HepG2 (cell line): ENCODE measurements at regions not wholly inside any gene's neighbourhood (a gene's known extent, or its start where the extent isn't known, plus 50 kb on each side); places are given as distances from the start of the nearest gene placed in this dataset.

Experiments
- ATAC-seq: fragments of 200-7000 bp; cut with Tn5 transposase; 3 replicates; pipeline ENCODE4 v1.9.1; 2020; ENCODE audit warnings: mild to moderate bottlenecking, moderate library complexity
- BruUV-seq: library from RNA; stranded (reverse); fragments of 400-500 nt; replicated peaks from 2 replicates; lab custom pipeline; 2021; lab: Mats Ljungman, UMichigan
- CTCF ChIA-PET: fragments of 300-600 bp; formaldehyde crosslinking; extraction: SDS; loops from one replicate; lab custom pipeline; 2021; ENCODE audit warnings: low total read pairs, inconsistent platforms, low intra/inter-chr PET ratio; lab: Yijun Ruan, JAX
- POLR2A ChIA-PET: fragments of 350-600 bp; sonication (Branson Sonifier 250); formaldehyde crosslinking; loops from one replicate; lab custom pipeline; 2020; ENCODE audit warnings: antibody characterized with exemption, inconsistent platforms; lab: Yijun Ruan, JAX
- DNase-seq: peaks from one replicate; pipeline ENCODE4 v3.0.0-alpha.2; 2015; ENCODE audit warnings: low spot score
- FAIRE-seq: peaks from 3 replicates; lab custom pipeline; 2011; peaks lifted over from hg19 to GRCh38; lab: Jason Lieb, UNC
- H2AFZ ChIP-seq: one replicate; pipeline ENCODE4 v1.6.1; 2011; ENCODE audit warnings: low read length, inconsistent platforms
- H3K27ac ChIP-seq: fragments of 300-600 bp; 3 replicates; pipeline ENCODE4 v1.8.0; 2011; ENCODE audit warnings: mixed run types, mild to moderate bottlenecking, mixed read lengths, low read length, inconsistent platforms; ENCODE audit not compliant: insufficient read depth; ENCODE audit errors: extremely low read length
- H3K27me3 ChIP-seq, 2 experiments: fragments of 200-600 bp in 1 of 2; 2 replicates in 1 of 2; 3 replicates in 1 of 2; pipeline versions ENCODE4 v1.6.0 to v1.8.0; 2011; ENCODE audit warnings: low read length in 2 of 2, mild to moderate bottlenecking in 2 of 2, moderate library complexity in 2 of 2, inconsistent platforms in 1 of 2; ENCODE audit not compliant: insufficient read depth in 2 of 2, control insufficient read depth in 1 of 2
- H3K36me3 ChIP-seq, 2 experiments: fragments of 200-600 bp in 1 of 2; replicated peaks in 1 of 2; 2 replicates in 1 of 2; 3 replicates in 1 of 2; pipeline versions ENCODE4 v1.5.1 to v1.8.0; 2011; ENCODE audit warnings: low read length in 2 of 2, inconsistent platforms in 1 of 2; ENCODE audit not compliant: insufficient read depth in 2 of 2, control insufficient read depth in 1 of 2
- H3K4me1 ChIP-seq: 2 replicates; pipeline ENCODE4 v1.5.1; 2012; ENCODE audit warnings: low read length, inconsistent platforms; ENCODE audit not compliant: insufficient read depth
- H3K4me2 ChIP-seq: 2 replicates; pipeline ENCODE4 v1.6.0; 2011; ENCODE audit warnings: low read depth, low read length, inconsistent platforms
- H3K4me3 ChIP-seq, 3 experiments: fragments of 200-600 bp in 1 of 3; sonication (generic), shearing (Covaris generic) in 1 of 3; replicated peaks in 1 of 3; 2 replicates each; pipeline ENCODE4 v1.5.1; 2011 to 2016; ENCODE audit warnings: low read length in 3 of 3, inconsistent platforms in 2 of 3, low read depth in 2 of 3, mild to moderate bottlenecking in 2 of 3, control low read depth in 1 of 3, mixed read lengths in 1 of 3; ENCODE audit not compliant: insufficient read depth in 1 of 3
- H3K79me2 ChIP-seq: one replicate; pipeline ENCODE4 v1.6.1; 2011; ENCODE audit warnings: low read length, inconsistent platforms; ENCODE audit not compliant: insufficient read depth
- H3K9ac ChIP-seq: 2 replicates; pipeline ENCODE4 v1.6.0; 2011; ENCODE audit warnings: mild to moderate bottlenecking, low read depth, low read length, inconsistent platforms; ENCODE audit not compliant: insufficient read depth
- H3K9me3 ChIP-seq: 2 replicates; pipeline ENCODE4 v1.5.1; 2012; ENCODE audit warnings: mild to moderate bottlenecking, low read length
- H4K20me1 ChIP-seq: 2 replicates; pipeline ENCODE4 v1.6.0; 2011; ENCODE audit warnings: inconsistent platforms, mild to moderate bottlenecking, low read length, moderate library complexity; ENCODE audit not compliant: insufficient read depth
- HNF4A ChIP-seq: sonication (generic); formaldehyde crosslinking; IDR thresholded peaks from 2 replicates; pipeline ENCODE4 v1.4.0; 2020; ENCODE audit warnings: missing genetic modification reagents
- HNRNPK ChIP-seq: fragments of 200-400 bp; formaldehyde crosslinking; IDR thresholded peaks from 2 replicates; pipeline ENCODE4 v1.6.1; 2018; ENCODE audit warnings: low read length, low read depth, moderate library complexity, mild to moderate bottlenecking; ENCODE audit not compliant: poor library complexity, severe bottlenecking
- HNRNPLL ChIP-seq: fragments of 200-400 bp; formaldehyde crosslinking; IDR thresholded peaks from 2 replicates; pipeline ENCODE4 v1.6.1; 2017; ENCODE audit warnings: mild to moderate bottlenecking, low read depth, low read length; ENCODE audit not compliant: poor library complexity, severe bottlenecking
- PRDM4 ChIP-seq: sonication (generic); formaldehyde crosslinking; IDR thresholded peaks from 2 replicates; pipeline ENCODE4 v1.9.0; 2021; ENCODE audit warnings: missing genetic modification reagents, borderline replicate concordance
- SKIL ChIP-seq: sonication (generic); formaldehyde crosslinking; IDR thresholded peaks from 2 replicates; pipeline ENCODE4 v1.8.0; 2022; ENCODE audit warnings: missing genetic modification reagents, mild to moderate bottlenecking, moderate library complexity, borderline replicate concordance
- ZHX2 ChIP-seq, 2 experiments: sonication (generic) in 1 of 2; formaldehyde crosslinking in 1 of 2; IDR thresholded peaks; 2 replicates each; pipeline versions ENCODE4 v1.6.1 to v1.9.0; 2014 to 2022; ENCODE audit warnings: antibody characterized with exemption in 1 of 2, borderline replicate concordance in 1 of 2, inconsistent platforms in 1 of 2, low read depth in 1 of 2, missing genetic modification reagents in 1 of 2
- ZNF124 ChIP-seq: sonication (generic); formaldehyde crosslinking; IDR thresholded peaks from 2 replicates; pipeline ENCODE4 v1.4.0; 2020; ENCODE audit warnings: missing genetic modification reagents
- in situ Hi-C: cut with HindIII; loops from 2 replicates; pipeline ENCODE4 v1.10.0; 2017; ENCODE audit warnings: low pct_unique_long_range_greater_than_20kb; ENCODE audit not compliant: extremely low pct_ligation_motif_present
- intact Hi-C: fragments of 100-400 bp; cut with micrococcal nuclease; formaldehyde crosslinking; loops from one replicate; pipeline ENCODE4 v1.10.0; 2022; ENCODE audit not compliant: unreplicated experiment

- Histone ChIP-seq H3K4me2 (no peak overlapping the region), H3K9ac (no peak overlapping the region), H3K4me1 (no peaks in the 10 kb centered on the region), H3K27me3 (no peaks in the 10 kb centered on the region), H3K36me3 (no peaks in the 10 kb centered on the region), H3K27ac (no peak overlapping the region), H4K20me1 (no peaks in the 10 kb centered on the region), H3K9me3 (no peaks in the 10 kb centered on the region; the same call in 1 of the 2 replicates), H3K4me3 (no peak overlapping the region), H3K79me2 (no peaks in the 10 kb centered on the region), H2AFZ (no peak overlapping the region)
- DNase-seq (no peak), FAIRE-seq (no peak), ATAC-seq (no peak)
- intact Hi-C loops (no loop called here), in situ Hi-C loops (no loop called here)
- CTCF ChIA-PET = no interaction called here
- POLR2A ChIA-PET = no interaction called here
- no peak for TF ChIP-seq SKIL (CRISPR knock-in tag)
- TF ChIP-seq HNF4A (CRISPR knock-in tag) = no peak
- no peak for TF ChIP-seq HNRNPK
- TF ChIP-seq HNRNPLL = no peak
- BruUV-seq = no TSS peak
Observed at GRCh38 chr3:109656225-109656624, 318.9 kb upstream of the DPPA4 start.

- CTCF ChIA-PET = no interaction called here
- no peak for DNase-seq
- TF ChIP-seq ZHX2 (IDR thresholded peaks at IDR 0.05; ENCODE audit: low read depth) = no peak
- TF ChIP-seq ZHX2 (CRISPR knock-in tag; IDR thresholded peaks at IDR 0.05; ENCODE audit: borderline replicate concordance) = no peak
- no peak for TF ChIP-seq PRDM4 (CRISPR knock-in tag)
- no peak for TF ChIP-seq ZNF124 (CRISPR knock-in tag)
Observed at GRCh38 chr3:109678600-109678999, 341.3 kb upstream of the DPPA4 start.

More at GRCh38 chr3:109678600-109678999, 341.3 kb upstream of the DPPA4 start:
- POLR2A ChIA-PET = no interaction called here
- H3K4me3 ChIP-seq = no peak overlapping the region
- no peaks in the 10 kb centered on the region for H3K27me3 ChIP-seq
- no peak overlapping the region for H2AFZ ChIP-seq
- H3K9me3 ChIP-seq = no peaks in the 10 kb centered on the region
- H3K4me2 ChIP-seq = no peak overlapping the region
- H3K9ac ChIP-seq = no peak overlapping the region
- H3K4me1 ChIP-seq = no peaks in the 10 kb centered on the region
- H3K79me2 ChIP-seq = no peaks in the 10 kb centered on the region
- intact Hi-C loops (no loop called here), in situ Hi-C loops (no loop called here)
- no peaks in the 10 kb centered on the region for H4K20me1 ChIP-seq
- no peaks in the 10 kb centered on the region for H3K36me3 ChIP-seq
- H3K27ac ChIP-seq = no peak overlapping the region
- ATAC-seq (no peak), FAIRE-seq (no peak)
- BruUV-seq = no TSS peak
